ENCODE measurements at regions not wholly inside any gene's neighbourhood (a gene's known extent, or its start where the extent isn't known, plus 50 kb on each side); places are given as distances from the start of the nearest gene placed in this dataset.

DNA sequence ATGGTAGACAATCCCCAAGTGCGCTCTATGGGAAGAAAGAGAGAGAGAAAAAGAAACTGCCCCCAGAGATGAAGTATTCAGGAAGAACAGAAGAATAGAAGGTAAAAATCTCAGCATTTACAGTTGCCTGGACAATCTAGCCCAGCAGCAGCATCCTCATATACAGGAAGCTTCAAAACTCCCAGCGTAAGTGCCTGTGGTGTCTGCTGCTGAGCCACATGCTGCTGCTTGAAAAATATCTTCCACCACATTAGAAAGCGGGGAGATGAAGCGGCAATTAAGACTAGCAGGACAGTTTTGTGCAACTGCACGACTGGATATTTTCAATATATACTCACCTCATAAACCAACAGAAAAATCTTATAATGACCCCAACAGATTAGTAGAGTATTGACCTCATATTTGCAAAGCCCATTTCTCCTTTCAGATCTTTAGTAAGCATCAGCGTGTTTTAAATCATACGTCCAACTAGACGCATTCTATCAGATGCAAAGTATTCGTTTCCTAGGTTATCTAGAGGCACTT, 972.0 kb upstream of the TENM3 start:
- TF ChIP-seq POLR2A (IDR thresholded peaks at IDR 0.05) (no peak), POLR2AphosphoS5 (IDR thresholded peaks at IDR 0.05) (no peak), EP300 (IDR thresholded peaks at IDR 0.05) (no peak)
- TF ChIP-seq, protein P1, sequence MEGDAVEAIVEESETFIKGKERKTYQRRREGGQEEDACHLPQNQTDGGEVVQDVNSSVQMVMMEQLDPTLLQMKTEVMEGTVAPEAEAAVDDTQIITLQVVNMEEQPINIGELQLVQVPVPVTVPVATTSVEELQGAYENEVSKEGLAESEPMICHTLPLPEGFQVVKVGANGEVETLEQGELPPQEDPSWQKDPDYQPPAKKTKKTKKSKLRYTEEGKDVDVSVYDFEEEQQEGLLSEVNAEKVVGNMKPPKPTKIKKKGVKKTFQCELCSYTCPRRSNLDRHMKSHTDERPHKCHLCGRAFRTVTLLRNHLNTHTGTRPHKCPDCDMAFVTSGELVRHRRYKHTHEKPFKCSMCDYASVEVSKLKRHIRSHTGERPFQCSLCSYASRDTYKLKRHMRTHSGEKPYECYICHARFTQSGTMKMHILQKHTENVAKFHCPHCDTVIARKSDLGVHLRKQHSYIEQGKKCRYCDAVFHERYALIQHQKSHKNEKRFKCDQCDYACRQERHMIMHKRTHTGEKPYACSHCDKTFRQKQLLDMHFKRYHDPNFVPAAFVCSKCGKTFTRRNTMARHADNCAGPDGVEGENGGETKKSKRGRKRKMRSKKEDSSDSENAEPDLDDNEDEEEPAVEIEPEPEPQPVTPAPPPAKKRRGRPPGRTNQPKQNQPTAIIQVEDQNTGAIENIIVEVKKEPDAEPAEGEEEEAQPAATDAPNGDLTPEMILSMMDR (IDR thresholded peaks at IDR 0.05): no peak
- 85% methylated on average over 9 of the region's 9 CpGs for WGBS
- no peaks in the 10 kb centered on the region for H3K27me3 ChIP-seq
- H3K4me3 ChIP-seq: no peak overlapping the region
- no peaks in the 10 kb centered on the region for H3K4me1 ChIP-seq
- no peak for DNase-seq (ENCODE audit: low spot score in 2 of 2)
- no peaks in the 10 kb centered on the region for H3K9me3 ChIP-seq
- H3K36me3 ChIP-seq: no peaks in the 10 kb centered on the region
- no peak overlapping the region for H3K27ac ChIP-seq

DNA sequence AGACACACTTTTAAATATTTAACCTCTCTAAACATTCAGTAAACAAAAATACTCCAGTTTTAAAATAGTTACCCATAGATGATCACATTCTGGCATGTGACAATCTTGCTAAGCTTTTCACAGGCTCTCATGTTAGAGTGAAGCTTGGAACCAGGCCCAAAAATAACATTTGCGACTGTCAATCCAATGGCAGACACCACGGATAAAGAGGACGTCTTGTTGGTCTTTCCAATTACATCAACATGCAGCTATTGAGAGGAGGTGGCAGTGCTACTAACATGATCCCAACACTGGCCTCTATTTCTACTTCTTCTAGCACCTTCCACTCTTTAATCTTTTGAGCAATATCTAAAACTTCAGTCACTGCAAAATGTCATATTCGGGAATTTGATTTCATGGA, 970.8 kb upstream of the TENM3 start:
- Histone ChIP-seq H3K27me3 (no peaks in the 10 kb centered on the region), H3K36me3 (no peaks in the 10 kb centered on the region), H3K27ac (no peak overlapping the region), H3K4me1 (no peaks in the 10 kb centered on the region), H3K4me3 (no peak overlapping the region), H3K9me3 (no peaks in the 10 kb centered on the region)
- no peak for DNase-seq (ENCODE audit: low spot score in 2 of 2)
- 79% methylated on average over 4 of the region's 4 CpGs for WGBS
- TF ChIP-seq POLR2A (IDR thresholded peaks at IDR 0.05) (no peak), POLR2AphosphoS5 (IDR thresholded peaks at IDR 0.05) (no peak), EP300 (IDR thresholded peaks at IDR 0.05) (no peak)
- TF ChIP-seq, protein P1 (IDR thresholded peaks at IDR 0.05): no peak

DNA sequence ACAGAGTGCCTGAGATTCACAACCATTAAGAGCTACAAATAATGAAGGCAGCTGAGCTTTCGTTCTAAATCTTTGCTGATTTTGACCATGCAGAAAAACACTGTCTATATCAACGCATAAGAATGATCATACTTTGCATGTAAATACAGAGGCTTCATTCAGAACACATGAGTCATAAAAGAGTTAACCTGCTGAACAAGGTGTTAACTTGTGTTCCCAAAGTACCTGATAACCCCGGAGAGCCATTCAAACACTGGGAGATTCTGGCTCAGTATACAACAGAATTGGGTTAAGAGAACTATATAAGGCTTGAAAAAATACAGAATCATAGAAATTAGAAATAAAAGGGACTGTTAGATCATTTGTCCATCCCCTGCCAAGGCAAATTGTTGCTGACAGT, 964.3 kb upstream of the TENM3 start:
- Histone ChIP-seq H3K36me3 (no peaks in the 10 kb centered on the region), H3K4me3 (no peak overlapping the region), H3K27ac (no peak overlapping the region), H3K27me3 (no peaks in the 10 kb centered on the region), H3K9me3 (no peaks in the 10 kb centered on the region), H3K4me1 (no peaks in the 10 kb centered on the region)
- TF ChIP-seq, protein P1 (IDR thresholded peaks at IDR 0.05): no peak
- TF ChIP-seq POLR2AphosphoS5 (IDR thresholded peaks at IDR 0.05) (no peak), POLR2A (IDR thresholded peaks at IDR 0.05) (no peak), EP300 (IDR thresholded peaks at IDR 0.05) (no peak)
- WGBS: 34% methylated on average over 3 of the region's 3 CpGs
- DNase-seq (ENCODE audit: low spot score in 2 of 2): no peak

DNA sequence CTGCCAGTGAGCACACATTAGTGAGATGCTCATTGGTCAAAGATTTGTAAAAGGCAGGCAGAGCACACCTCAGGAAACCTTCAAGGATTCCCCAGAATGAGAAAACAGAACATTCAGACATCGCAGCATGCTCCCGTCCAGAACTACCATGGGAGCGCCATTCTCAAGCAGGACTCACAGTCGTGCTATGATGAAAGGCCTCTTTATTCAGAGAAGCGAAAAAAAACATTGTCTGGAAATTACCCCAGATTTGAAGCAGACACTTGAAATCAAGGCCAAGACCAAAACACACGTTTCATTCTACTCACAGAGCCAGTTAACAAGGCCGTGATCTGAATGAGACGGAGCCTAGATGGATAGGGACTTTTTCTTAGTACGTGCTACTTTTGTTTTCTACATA, 961.8 kb upstream of the TENM3 start:
- DNase-seq (ENCODE audit: low spot score in 2 of 2): no peak
- H3K27ac ChIP-seq: no peak overlapping the region
- H3K9me3 ChIP-seq: no peaks in the 10 kb centered on the region
- no peaks in the 10 kb centered on the region for H3K27me3 ChIP-seq
- H3K4me1 ChIP-seq: no peaks in the 10 kb centered on the region
- H3K36me3 ChIP-seq: no peaks in the 10 kb centered on the region
- no peak overlapping the region for H3K4me3 ChIP-seq
- TF ChIP-seq EP300 (IDR thresholded peaks at IDR 0.05) (no peak), POLR2A (IDR thresholded peaks at IDR 0.05) (no peak), POLR2AphosphoS5 (IDR thresholded peaks at IDR 0.05) (no peak)
- TF ChIP-seq, protein P1 (IDR thresholded peaks at IDR 0.05): no peak
- 79% methylated on average over 9 of the region's 9 CpGs for WGBS

DNA sequence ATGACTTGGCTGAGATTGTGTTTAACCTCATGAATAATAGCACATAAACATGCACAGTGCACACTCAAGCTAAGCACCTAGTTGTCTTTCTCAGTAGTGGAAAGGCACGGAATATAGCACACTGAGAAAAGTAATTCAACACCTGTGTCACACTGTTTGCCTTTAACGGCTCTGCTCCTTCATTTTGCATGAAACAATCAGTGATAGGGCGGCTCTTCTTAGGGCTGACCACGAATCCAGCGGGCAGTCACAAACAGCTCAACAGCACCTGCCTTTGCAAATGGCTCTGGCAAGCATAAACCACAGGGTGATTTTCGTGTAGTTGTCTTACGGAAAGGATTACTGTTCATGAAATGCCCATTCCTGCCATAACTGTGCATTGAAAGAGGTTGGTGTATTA, 954.0 kb upstream of the TENM3 start:
- 75% methylated on average over 7 of the region's 7 CpGs for WGBS

More for the DNA sequence above, 954.0 kb upstream of the TENM3 start:
- Histone ChIP-seq H3K27me3 (no peaks in the 10 kb centered on the region), H3K9me3 (no peaks in the 10 kb centered on the region), H3K27ac (no peak overlapping the region), H3K4me3 (no peak overlapping the region), H3K4me1 (no peaks in the 10 kb centered on the region), H3K36me3 (no peaks in the 10 kb centered on the region)
- DNase-seq (ENCODE audit: low spot score in 2 of 2): no peak
- TF ChIP-seq, protein P1 (IDR thresholded peaks at IDR 0.05): no peak
- TF ChIP-seq POLR2AphosphoS5 (IDR thresholded peaks at IDR 0.05): no peak
- TF ChIP-seq EP300 (IDR thresholded peaks at IDR 0.05): no peak
- no peak for TF ChIP-seq POLR2A (IDR thresholded peaks at IDR 0.05)
